HG02678 (cell line): ENCODE measurements at regions not wholly inside any gene's neighbourhood (a gene's known extent, or its start where the extent isn't known, plus 50 kb on each side); places are given as distances from the start of the nearest gene placed in this dataset.

ENCODE experiments used
- ATAC-seq: cut with Tn5 transposase; IDR thresholded peaks from one replicate; pipeline ENCODE4 v1.9.1; 2021; ENCODE audit warnings: mild to moderate bottlenecking, moderate library complexity; ENCODE audit not compliant: unreplicated experiment

GRCh38 chr20:40326784-40327183, 362.3 kb downstream of the MAFB start:
- ATAC-seq: no peak

- no peak for ATAC-seq
These were observed 363.9 kb downstream of the MAFB start for GRCh38 chr20:40325006-40325568.

GRCh38 chr20:40323361-40323794, 365.7 kb downstream of the MAFB start:
- no peak for ATAC-seq

GRCh38 chr20:40322941-40323340, 366.1 kb downstream of the MAFB start:
- ATAC-seq: no peak

GRCh38 chr20:40320517-40321011, 368.5 kb downstream of the MAFB start:
- no peak for ATAC-seq

GRCh38 chr20:40319741-40320516, 369.1 kb downstream of the MAFB start:
- ATAC-seq: no peak

GRCh38 chr20:40319056-40319455, 370.0 kb downstream of the MAFB start:
- no peak for ATAC-seq

GRCh38 chr20:40317156-40317790, 371.8 kb downstream of the MAFB start:
- no peak for ATAC-seq

- no peak for ATAC-seq
These were observed 374.8 kb downstream of the MAFB start for GRCh38 chr20:40314278-40314677.

DNA sequence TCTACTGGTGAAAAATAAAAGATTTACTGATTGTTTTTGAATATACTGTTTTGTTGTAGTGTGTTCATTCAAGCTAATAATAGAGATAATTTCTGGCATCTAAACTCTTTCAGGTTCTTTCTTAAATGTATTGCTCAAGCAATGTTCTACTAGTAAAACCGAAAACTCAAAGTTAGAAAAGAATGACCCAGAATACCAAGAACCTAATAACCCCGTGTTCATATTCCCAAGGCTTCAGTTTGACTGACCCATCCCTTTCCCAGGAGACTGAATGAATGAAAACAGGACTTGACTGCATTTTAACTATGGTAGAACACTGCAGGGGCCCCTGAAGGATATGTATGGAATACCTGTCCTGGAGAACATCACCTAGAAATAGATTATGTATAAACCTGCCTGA, 375.3 kb downstream of the MAFB start:
- ATAC-seq: no peak

GRCh38 chr20:40309731-40310130, 379.3 kb downstream of the MAFB start:
- no peak for ATAC-seq

- no peak for ATAC-seq
These were observed 381.0 kb downstream of the MAFB start for GRCh38 chr20:40307997-40308396.

GRCh38 chr20:40307268-40307667, 381.8 kb downstream of the MAFB start:
- ATAC-seq: no peak

DNA sequence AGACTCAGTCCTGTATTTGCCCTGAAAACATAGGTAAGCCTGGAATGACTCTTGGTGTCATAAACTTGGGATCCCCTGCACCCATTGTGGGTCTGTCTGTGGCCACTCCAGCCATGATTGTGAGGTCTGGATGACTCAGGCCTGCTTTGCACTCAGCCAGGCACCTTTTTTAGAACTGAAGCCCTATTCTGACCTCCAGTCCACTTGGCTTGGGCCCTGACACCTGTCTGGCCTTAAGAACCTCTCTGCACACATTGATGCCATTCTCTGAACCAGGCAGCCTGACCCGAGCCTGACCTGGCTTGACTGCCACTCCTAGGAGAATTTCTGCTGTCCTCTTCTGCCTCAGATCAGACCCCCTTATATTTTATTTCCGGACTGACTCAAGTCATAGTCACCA, 383.7 kb downstream of the MAFB start:
- no peak for ATAC-seq

- ATAC-seq: no peak
These were observed 384.9 kb downstream of the MAFB start for GRCh38 chr20:40304119-40304613.

- no peak for ATAC-seq
These were observed 394.3 kb downstream of the MAFB start for GRCh38 chr20:40294747-40295146.

- ATAC-seq: no peak
These were observed 394.9 kb downstream of the MAFB start for GRCh38 chr20:40294175-40294574.

- no peak for ATAC-seq
These were observed 395.3 kb downstream of the MAFB start for GRCh38 chr20:40293740-40294139.

- ATAC-seq: no peak
These were observed 397.4 kb downstream of the MAFB start for GRCh38 chr20:40291493-40292135.

DNA sequence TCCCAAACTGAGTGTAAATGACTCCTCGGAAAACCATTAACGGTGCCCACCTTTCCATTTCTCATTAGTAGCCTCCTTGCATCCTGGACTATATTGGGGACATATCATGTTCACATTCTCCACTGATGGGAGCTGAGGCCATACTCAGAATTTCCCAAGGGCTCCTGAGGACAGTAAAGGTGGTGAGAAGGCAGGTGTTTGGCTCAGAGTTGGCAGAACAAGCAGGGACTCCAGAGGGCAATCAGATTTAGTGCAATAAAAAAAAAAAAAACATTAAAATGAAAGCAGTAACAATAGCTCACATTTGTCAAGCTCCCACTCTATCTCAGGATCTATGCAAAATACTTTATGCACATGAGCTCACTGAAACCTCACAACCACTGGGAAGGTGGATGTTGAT, 401.4 kb downstream of the MAFB start:
- no peak for ATAC-seq

GRCh38 chr20:40286975-40287531, 402.0 kb downstream of the MAFB start:
- ATAC-seq: no peak
